GM18951 (cell line): ENCODE measurements at regions not wholly inside any gene's neighbourhood (a gene's known extent, or its start where the extent isn't known, plus 50 kb on each side); places are given as distances from the start of the nearest gene placed in this dataset.
"Not testable (repeated sequence)": the region's sequence is repeated elsewhere in the genome, so short reads cannot be mapped to it uniquely, and the experiment has no call there.

ENCODE experiments used
- POLR2A ChIP-seq: IDR thresholded peaks from 4 replicates; pipeline ENCODE4 v1.6.1; 2011; ENCODE audit warnings: mild to moderate bottlenecking; ENCODE audit not compliant: insufficient read length, insufficient read depth; ENCODE audit errors: extremely low read depth
- in situ Hi-C: fragments of 300-500 bp; cut with MboI; formaldehyde crosslinking; loops from one replicate; pipeline ENCODE4 v1.12.0; 2022; ENCODE audit warnings: low sequenced_read_pairs, mixed read lengths, inconsistent platforms; ENCODE audit not compliant: unreplicated experiment

DNA sequence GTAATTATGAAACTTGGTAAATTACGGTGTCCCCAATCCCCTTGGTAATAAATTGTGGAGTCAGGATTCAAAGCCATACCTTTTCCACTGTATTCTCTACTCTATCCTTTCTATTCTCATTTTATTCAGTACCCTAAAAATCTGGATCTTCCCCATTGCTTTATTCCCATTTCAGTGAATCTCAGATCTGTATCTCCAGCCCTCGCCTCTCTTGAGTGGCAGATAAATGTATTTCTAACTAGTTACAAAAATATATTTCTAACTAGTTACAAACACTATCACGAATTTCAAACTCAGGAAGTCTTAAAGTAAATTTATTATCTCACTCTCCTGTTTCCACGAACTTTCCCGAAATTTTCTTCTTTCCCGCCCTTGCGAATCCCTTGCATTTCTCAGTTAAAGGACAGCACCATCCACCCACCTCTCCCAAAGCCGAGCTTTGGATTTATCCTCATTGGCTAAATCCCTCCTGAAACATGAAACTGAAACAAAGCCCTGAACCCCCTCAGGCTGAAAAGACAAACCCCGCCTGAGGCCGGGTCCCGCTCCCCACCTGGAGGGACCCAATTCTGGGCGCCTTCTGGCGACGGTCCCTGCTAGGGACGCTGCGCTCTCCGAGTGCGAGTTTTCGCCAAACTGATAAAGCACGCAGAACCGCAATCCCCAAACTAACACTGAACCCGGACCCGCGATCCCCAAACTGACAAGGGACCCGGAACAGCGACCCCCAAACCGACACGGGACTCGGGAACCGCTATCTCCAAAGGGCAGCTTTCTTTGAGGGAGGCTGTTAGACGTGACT is 164.3 kb upstream of the PABPC3 start:
- no peak for TF ChIP-seq POLR2A
- in situ Hi-C loops = no loop called here

DNA sequence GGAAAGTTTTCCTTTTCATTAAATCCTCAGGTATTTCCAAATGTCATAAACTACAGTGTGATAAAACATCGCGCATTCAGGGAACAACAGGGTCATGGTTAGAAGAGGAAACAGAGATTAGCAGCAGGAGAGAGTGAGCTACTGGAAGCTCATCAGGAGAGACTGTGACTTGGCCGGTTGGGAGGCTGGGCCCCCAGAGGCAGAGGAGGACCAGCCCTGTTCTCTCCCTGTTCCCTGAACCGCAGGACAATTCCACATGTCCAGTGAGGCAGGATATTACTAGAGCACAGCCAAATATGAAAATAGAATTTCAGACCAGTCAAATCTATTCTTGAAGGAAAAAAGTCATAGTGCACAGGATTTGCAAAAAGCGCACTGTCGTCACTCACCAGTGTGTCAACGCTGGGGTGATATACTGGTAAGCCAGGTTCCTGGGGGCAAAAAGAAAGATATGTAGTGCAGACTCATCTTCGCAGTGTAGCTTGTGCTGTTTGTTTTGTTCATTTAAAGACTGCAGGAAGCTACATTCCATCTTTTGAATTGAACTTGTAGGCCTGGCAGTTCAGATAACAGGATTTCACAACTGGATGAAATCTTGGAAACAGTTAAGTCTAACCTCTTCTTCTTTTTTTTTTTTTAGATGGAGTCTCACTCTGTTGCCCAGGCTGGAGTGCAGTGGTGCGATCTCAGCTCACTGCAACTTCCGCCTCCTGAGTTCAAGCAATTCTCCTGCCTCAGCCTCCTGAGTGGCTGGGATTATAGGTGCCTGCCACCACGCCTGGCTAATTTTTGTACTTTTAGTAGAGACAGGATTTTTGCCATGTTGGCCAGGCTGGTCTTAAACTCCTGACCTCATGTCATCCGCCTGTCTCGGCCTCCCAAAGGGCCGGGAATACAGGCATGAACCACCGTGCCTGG is 162.6 kb upstream of the PABPC3 start:
- in situ Hi-C loops = not testable (repeated sequence)

DNA sequence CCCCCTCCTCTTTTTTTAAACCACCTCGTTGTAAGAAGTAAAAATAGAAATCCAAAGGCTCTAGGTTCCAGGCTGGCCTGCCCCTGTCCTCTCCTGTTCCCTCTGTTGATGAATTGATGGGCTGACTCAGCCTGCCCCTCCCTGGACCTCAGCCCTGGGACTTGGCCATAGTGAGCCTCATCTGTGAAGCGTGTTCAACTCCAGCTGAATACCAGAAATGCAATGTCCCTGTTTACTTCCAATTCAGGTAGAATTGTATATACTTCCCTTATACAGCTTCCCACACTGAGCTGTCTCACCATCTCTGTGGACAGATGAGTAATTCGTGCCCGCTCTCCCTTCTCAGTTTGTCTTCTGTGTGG is 161.9 kb upstream of the PABPC3 start:
- in situ Hi-C loops = not testable (repeated sequence)

DNA sequence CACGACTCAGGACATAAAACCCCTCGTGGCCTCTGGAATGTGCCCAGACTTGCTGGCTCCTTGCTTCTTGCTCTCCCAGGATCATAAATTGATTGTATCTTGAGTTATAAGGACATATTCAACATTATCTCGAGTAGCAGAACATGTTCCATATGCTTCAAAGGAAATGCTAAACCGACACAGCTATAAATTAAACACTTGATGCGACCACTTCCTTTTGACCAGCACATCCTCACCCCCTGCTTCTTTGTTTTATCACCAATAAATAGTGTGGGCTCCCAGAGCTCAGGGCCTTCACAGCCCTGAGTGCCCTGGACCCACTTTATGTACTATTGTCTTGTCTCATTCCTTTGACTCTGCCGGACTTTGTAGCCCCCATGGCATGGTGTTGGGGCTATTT is 157.0 kb upstream of the PABPC3 start:
- no peak for TF ChIP-seq POLR2A
- in situ Hi-C loops = no loop called here

DNA sequence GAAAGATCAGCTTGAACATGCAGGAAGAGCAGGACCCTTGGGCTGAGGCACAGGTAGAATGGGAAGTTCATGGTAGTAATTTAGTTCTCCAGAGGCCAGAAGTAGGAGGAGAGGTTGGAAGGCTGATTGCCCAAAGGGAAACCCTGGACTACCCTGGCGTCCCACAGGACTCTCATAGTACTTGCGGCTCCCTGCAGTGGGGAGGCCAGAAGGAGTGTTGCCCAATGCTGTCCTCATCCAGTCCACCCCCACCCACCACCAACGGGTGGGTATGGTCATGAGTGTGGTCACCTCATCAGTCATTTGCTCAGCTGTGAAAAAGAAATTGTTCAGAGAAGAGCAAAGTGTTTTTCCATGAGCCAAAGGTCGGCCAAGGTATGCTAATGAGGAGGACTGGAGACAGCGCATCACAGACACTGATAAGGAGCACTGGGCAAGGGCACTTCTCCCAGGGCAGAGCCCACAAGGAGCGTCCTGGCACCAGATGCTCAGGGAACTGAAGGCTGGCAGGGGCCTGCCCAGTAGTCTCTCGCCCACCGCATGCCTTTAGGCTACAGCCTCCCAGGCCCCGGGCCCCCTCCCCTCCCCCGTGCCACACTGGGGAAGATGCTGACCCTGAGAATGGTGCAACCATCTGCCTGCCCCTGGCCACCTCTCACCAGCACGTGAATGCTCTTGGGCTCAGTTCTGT is 154.8 kb upstream of the PABPC3 start:
- in situ Hi-C loops = not testable (repeated sequence)

DNA sequence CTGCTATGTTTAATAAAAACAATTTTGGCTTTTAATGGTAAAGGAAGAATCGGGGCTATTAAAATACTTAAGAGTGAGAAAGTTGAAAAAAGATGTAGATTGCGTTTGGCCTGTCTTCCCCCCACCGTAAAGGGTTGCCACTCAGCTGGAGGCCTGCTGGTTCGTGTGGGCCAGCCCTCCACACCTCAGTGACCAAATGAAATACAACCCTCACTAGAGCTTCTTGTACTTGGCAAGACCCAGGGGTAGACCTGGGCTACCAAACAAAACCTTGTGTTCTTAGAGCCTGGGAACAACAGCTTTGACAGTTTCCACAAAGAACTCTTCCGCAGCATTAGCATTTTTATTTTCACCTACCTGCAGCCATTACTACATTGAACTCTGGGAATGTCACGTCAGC is 152.8 kb upstream of the PABPC3 start:
- in situ Hi-C loops = no loop called here

DNA sequence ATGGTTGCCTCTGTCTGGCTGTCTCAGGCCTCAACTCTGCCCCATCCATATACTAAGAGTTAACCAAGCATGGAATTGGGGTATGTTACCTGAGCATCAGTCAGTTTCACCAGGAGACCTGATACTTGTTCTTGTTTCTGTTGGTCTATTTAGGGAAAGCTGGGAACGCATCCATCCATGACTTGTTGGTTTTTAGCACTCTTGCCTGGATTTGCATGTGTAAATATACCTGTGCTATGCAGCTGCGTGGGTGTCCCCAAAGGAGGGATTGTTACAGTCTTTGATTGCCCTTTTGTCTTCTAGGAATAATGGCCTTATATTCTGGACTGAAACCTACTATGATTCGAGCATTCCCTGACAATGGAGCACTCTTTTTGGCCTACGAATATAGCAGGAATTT is 151.9 kb upstream of the PABPC3 start:
- in situ Hi-C loops = not testable (repeated sequence)

More for the DNA sequence above, 152.8 kb upstream of the PABPC3 start:
- TF ChIP-seq POLR2A = no peak

DNA sequence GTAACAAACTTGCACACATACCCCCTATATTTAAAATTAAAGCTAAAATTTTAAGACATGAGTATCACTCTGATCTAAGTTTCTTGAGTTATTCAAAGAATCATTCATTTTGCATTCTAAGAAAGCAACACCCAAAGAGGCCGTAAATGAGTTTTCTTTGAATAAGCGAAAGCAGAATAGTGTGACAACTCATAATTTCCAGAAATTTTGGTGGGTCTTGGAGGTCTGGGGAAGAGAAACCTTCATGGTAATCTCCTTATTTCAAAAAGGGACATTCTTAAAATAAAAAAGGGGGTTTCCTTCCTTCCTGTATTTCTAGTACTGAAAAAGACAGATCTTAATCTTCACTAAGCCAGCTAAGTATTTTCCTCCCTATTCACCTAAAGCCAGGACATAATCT is 147.0 kb upstream of the PABPC3 start:
- in situ Hi-C loops = not testable (repeated sequence)

DNA sequence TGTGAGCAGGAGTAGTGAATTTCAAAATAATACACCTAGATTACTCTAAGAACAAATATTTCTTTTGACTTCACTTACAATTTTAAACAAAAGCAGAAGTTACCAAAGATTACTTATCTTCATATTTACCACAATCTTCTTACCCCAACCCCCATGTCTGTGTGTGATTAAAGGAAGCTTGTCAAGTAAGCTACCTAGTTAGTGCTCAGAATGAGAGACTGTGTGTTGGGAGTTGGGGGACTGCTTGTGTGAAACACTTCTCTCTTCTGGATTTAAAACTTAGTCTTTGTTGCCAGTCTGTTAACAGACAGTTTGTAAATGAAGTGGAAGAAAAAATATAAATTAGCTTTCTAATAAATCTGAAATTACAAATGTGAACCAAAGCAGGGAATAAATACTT is 145.3 kb upstream of the PABPC3 start:
- in situ Hi-C loops = loop anchor here (5.0 kb wide), 1 partner anchor 353 kb away; no protein-coding TSS in a partner anchor

DNA sequence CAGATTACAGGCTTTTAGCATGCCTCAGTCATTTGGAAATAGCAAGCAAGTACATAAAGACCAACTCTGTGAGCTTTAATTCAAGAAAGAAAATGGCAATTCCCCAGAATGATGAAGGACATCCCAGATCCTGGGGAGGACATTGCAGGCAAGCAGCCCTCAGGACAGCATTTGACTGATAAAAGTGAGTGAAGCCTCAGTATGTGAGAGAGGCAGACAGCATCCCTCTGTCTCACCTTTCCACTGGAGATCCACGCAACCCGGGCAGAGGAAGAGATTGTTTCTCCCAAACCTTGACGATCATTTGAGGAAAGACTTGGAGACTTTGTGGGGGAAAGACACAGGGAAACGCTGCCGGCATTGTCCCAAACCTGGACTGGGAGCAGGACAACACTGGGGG is 128.0 kb upstream of the PABPC3 start:
- in situ Hi-C loops = not testable (repeated sequence)

DNA sequence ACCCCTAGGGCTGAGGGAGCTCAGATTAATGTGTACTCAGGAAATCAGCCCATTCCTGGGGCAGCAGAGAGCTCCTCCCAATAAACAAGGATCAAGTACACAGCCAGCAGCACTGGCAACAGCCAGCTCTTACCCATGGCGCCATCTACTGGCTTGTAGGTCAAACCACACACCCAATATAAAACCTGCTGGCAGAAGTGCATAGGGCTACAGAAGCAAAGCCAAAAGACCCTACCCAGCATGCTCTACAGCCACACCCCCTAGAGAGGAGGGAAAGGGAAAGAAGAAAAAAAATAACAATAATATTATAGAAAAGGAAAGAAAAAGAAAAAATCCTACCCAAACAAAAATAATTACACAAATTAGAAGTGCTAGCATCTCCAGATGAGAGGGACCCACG is 127.5 kb upstream of the PABPC3 start:
- in situ Hi-C loops = not testable (repeated sequence)

DNA sequence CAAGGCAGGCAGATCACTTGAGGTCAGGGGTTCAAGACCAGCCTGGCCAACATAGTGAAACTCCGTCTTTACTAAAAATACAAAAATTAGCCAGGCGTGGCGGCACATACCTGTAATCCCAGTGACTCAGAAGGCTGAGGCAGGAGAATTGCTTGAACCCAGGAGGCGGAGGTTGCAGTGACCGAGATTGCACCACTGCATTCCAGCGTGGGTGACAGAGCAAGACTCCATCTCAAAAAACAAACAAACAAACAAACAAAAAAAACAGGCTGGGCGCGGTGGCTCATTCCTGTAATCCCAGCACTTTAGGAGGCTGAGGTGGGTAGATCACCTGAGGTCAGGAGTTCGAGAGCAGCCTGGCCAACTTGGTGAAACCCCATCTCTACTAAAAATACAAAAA is 122.8 kb upstream of the PABPC3 start:
- in situ Hi-C loops = not testable (repeated sequence)

DNA sequence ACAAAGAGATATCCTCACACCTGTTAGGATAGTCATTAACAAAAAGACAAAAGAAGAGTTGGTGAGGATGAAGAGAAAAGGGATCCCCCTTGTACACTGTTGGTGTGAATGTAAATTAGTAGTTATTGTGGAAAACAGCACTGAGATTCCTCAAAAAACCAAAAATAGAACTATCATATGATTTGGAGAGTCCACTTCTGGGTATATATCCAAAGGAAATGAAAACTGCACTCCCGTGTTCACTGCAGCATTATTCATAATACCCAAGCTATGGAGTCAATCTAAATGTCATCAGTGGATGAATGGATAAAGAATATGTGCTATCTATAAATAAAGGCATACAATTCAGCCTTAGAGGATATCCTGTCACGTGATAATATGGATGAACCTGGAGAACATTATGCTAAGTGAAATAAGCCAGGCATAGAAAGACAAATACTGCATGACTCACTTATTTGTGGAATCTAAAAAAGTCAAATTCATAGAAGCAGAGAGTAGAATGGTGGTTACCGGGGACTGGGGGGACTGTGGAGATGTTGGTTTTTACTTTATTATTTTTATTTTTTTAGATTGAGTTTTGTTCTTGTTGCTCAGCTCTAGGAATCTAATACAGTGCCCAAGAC is 114.6 kb upstream of the PABPC3 start:
- in situ Hi-C loops = loop anchor here (25.0 kb wide), 1 partner anchor 244 kb away; no protein-coding TSS in a partner anchor
